ENCODE measurements at regions not wholly inside any gene's neighbourhood (a gene's known extent, or its start where the extent isn't known, plus 50 kb on each side); places are given as distances from the start of the nearest gene placed in this dataset.

- 25 to 33% methylated on average over 3 of the region's 3 CpGs for WGBS, 2 donors
- no peak for TF ChIP-seq CTCF (IDR thresholded peaks at IDR 0.05)
- DNase-seq = peak in 1 of 6 donors; percentile 29
- peak overlapping the region in 1 of 4 donors; percentile 6 for H3K4me3 ChIP-seq
- H3K4me1 ChIP-seq = peaks cover 57 to 69% (median 65%) of the 10 kb centered on the region in 3 donors
- intact Hi-C loops (cut with DNase I) = no loop called here
- no peaks in the 10 kb centered on the region for H3K27me3 ChIP-seq
- peak; percentile 33 to 69 (median 46) for ATAC-seq
- FAIRE-seq = peak; percentile 86
- no peaks in the 10 kb centered on the region for H3K36me3 ChIP-seq
- H3K9me3 ChIP-seq = no peaks in the 10 kb centered on the region
- peak overlapping the region; percentile 28 to 69 (median 56) for H3K27ac ChIP-seq
These were observed 50.2 kb upstream of the ATP1A1 start for GRCh38 chr1:116322752-116323405.
